GM18873 (cell line): ENCODE measurements at regions not wholly inside any gene's neighbourhood (a gene's known extent, or its start where the extent isn't known, plus 50 kb on each side); places are given as distances from the start of the nearest gene placed in this dataset.

Experiments used
- ATAC-seq: cut with Tn5 transposase; IDR thresholded peaks from one replicate; pipeline ENCODE4 v1.9.1; 2021; ENCODE audit warnings: mild to moderate bottlenecking, moderate library complexity, moderate number of reproducible peaks; ENCODE audit not compliant: unreplicated experiment, low FRiP score

DNA sequence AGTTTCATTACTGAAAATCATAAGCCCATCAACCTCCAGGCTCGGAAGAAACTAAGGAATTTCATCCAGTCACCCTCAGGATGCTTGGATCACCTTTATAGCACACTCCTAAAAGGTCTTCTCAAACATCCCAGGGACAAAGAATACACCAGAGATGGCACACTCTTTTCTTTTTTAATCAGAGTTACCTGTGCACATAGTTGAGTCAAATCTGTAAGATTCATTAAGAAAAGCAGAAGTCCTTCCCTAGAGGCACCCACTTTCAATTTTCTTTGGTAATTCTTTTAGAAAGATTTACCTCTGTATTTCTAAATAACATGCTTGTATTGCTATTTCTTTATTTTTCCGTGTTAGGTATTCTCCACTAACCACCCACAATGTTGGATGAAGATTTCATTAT is 50.6 kb upstream of the IL6 start:
- ATAC-seq, result no peak

DNA sequence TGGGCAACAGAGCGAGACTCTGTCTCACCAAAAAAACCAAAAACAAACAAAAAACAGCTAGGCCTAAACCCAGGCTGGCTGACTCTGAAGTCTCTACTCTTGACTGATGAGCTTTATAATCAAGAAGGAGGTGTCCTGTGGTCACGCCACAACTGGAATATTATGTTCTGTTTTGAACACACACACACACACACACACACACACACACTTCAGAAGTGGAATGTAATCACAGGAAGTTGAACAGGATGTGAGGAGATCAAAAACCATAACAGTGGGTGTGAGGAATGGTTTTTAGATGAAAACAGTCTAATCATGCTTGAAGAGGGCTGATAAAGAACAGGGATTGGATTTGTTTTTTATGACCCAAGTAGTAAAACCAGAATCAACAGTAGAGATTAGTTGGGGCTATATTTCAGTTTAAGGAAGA is 51.1 kb upstream of the IL6 start:
- ATAC-seq, result no peak

DNA sequence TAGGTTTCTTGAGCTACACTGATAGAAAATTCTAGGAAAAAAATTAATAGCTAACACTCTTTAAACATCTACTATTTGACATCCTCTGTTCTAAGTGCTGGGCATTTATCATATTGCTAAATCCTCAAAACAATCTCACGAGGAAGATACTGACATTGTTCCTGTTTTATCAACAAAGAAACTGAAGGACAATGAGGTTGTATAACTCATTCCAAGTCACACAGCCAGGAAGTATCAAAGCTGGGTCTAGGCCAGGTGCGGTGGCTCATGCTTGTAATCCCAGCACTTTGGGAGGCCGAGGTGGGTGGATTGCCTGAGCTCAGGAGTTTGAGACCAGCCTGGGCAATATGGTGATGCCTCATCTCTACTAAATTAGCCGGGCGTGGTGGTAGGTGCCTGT is 51.6 kb upstream of the IL6 start:
- no peak for ATAC-seq

DNA sequence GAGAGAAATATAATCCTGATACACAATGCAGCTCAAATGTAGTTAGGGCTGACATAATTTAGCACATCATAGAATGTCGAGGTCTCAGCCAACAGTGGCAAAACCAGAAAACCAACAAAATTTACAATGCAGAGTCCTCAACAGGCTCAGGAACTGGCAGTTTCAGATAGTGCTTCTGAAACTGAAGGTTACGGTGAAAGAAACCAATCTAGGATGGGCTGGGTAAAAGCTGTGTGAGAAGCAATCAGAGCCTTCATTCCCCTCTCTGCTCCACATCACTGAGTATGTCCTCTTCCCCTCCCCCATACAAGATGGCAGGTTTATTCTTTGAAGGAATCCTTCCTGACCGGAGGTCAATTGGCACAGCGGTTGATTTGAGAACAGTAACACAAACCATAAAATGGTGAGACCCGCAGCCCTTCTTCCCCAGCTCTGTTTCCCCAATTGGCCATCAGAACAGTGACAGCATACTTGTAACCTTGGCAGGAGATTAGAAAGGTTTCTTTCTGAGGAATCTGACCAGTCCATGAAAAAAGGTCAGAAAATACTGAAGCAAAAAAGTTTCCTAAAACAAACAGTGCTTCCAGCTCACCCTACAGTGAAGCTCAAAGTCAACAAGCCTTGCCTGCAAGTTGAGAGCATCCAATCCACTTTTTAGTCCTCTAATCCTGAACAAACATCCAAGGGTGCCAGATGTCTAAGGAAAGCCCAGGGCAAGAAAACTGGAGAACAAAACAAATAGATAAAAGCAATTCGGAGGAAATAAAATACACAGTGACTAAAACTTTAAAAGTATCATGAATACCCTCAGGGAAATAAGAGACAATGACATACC is 53.9 kb upstream of the IL6 start:
- peak; percentile 70 for ATAC-seq

DNA sequence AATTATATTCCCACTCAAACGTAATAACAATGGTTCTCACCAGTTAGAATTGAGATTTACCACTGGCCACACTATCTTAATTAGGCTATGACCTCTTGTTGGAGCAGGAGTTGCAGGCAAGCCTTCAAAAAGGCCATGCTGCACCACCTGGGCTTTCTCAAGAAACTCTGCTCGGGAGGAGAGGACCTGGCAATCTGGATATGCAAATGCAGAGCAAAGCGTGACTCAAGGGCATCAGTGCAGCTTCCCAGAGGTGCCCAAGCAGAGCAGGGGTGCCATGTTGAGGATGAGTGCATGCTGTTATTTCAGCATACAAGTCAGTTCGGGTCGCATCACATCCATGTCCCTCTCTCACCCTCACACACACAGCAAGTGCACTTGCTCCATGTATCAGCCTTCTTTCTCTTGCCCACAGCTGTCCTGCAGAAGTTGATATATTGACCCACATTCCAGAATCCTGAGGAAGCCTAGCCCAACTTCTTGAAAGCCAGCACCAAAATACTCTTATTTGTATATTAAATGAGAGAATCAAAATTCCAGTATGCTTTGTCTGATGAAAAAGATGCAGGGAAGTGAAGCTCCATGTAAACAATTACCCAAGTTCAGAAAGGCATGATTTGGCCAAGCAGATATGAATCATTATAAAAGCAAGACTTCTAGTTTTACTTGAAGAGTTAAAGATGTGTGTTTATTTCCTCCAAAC is 55.7 kb upstream of the IL6 start:
- ATAC-seq, result no peak

DNA sequence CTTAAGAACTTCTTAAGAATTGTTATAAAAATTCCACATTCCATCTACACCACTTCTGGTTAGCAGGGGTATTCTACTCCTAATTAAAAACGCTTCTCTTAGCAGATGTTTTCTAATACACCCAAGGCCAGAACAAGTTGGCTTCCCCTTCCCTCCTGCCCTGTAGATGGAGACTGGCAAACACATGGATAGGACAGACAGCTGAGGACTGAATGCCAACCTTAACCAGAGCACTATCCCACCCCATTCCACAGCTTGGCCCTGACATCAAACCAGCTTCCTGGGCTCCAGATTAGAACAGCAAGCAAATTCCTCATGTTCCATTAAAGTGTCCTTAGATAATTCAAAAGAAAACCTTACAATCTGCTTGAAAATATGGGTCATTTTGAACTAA is 56.6 kb upstream of the IL6 start:
- ATAC-seq, result no peak

DNA sequence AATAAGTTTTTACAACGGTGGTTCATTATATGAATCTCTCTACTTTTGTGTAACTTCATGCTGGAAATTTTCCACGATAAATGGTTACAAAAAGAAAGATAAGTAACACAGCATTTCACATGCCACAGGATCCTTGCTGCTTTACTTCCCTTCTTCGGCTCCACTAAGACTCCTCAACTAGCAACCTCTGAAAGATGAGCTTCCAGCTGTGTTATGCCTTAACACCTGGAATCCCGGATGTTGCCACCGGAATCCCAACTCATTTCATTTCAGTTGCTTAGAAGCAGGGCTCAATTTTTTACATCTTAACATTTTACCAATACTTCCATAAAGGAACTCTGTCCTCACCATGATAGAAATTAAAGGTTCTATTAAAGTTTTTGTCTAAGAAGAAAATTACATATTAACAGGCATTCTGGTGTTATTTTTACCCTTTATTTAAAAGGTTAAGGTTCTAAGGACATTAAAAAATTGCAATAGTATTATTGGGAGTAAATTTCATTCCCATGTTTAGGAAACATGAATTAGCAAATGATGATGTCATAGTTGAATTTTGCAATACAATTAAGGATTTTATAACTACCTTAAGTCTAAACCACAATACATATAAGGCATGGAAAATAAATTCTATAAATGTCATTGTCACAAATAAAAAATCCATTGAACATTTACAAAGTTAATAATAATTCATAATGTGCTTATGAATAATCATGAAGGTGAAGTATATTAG is 57.1 kb upstream of the IL6 start:
- ATAC-seq, result no peak

DNA sequence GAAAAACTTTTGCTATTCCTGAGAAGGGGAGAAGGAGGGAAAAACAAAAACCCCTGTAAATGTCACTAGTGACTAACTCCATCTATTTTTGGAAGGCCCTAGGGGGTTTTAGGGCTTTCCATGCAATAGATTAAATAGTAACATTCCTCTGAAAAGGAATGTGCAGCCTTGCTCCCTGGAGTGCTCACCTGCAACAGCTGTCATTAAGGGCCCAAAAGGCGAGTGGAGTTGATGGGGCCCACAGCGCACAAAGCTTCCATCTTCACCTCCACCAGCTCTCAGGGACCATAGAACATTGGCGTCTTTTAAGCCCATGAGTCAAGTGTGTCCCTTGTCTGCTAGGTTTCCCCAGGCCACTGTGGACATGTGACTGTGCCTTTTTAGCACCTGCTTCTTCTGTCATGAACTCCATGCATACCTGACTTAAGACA is 58.0 kb upstream of the IL6 start:
- no peak for ATAC-seq

DNA sequence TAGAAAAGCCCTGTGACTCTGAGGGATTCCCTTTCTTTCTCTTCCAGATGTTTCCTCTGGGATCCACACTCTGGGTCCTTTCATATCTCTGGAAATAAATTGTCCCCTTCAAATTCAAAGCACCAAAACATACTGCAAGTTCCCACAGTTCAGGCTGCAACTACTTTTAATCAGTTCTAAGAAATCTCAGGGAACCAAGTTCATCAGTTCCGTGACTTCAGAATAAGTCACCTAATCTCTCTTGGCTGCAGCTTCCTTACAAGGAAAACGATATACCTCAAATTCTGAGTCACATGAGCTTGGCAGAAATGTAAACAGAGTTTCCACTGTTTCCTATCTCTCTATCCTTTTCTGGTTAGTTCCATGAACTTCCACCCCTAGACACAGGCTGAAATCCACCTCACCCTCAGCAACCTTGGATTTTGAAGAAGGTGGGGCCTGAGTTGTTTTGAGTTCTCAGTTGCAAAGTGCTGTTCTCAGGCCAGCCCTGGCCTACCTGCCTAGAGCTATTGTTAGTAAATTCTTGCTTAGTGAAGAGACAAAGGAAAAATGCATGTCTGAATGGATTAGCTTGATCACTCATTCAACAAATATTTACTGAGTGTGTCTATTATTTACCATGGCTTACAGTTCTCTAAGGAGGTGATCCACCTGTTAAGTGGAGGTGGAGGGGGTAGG is 59.3 kb upstream of the IL6 start:
- ATAC-seq, result no peak

DNA sequence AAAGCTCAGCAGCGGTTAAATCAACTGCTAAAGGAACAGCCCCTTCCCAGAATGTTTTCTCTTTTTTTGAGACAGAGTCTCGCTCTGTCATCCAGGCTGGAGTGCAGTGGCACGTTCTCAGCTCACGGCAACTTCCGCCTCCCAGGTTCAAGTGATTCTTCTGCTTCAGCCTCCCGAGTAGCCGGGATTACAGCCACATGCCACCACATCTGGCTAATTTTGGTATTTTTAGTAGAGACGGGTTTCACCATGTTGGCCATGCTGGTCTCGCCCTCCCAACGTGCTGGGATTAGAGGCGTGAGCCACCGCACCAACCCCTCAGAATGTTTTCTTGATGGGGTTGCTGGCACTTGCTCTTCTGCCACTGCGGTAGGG is 59.8 kb upstream of the IL6 start:
- no peak for ATAC-seq

DNA sequence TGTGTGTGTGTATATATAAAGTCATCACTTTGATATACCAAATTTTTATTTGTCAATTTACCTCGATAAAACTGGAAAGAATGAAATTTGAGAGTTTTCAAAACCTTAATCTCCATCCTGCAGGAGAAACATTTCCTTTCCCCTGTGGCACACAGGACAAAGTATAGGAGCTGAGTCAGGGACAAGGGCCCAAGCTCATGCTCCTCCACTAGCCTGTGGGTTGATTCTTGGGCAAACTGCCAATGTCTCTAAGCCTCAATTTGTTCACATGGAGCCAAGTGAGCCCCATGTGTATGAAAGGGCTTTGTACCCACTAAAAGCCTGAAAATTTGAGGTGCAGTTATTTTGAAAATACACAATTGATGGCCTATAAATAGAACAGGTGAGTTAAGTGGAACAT is 60.3 kb upstream of the IL6 start:
- no peak for ATAC-seq

DNA sequence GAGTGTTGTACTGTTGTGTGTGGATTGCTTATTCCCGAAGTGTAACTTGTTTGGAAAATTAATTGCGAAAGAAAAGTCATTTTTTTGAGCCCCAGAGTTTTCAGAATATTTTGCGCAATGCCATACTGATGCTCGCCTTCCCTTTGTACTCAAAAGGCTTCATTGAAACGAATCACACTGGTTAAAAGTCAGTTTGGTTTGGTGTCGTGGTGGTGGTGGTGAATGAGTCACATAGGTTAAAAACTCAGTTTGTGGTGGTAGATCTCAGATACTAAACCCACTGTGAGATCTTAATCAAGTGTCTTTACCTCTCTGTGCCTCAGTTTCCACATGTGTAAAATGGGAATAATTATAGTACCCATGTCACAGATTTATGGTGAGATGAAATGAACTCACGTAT is 61.1 kb upstream of the IL6 start:
- ATAC-seq, result no peak

DNA sequence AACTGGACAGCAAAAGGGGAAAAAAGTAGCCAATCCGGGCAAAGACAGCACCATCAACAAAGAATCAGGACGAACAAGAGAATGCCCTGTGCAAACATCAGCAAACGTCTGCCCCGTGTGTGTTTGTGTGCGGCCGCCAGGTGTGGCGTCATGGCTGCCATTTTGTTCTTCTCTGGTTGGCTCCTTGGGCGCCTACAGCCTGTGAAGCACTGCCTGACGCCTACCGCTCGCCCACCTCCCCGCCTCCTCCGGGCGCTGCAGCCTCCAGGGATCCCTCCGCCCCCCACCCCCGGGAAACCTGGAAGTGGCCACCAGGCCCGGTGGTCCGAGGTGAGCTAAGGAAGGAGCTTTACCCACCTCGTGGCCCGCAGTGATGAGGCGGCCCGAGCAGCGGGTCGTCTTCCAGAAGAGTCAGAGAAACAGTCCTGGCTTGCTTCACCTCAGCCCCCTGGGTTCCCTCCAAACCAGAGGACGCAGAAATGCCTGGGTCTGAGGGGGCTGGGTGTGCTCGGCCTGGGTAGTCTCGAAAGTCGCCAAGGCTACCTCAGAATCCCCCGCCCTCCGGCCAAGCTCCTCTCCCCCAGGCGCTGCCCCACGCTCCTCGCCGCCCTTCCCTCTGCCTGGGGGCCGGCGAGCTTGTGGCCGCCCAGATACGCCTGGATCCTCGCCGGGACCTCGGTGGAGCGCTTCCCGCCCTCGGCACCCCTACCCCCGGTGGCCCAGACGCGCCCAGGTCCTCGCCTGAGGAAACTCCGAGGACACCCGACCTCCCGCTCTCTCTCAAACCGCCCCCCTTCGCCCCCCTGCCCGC is 61.8 kb upstream of the IL6 start:
- ATAC-seq, result no peak

DNA sequence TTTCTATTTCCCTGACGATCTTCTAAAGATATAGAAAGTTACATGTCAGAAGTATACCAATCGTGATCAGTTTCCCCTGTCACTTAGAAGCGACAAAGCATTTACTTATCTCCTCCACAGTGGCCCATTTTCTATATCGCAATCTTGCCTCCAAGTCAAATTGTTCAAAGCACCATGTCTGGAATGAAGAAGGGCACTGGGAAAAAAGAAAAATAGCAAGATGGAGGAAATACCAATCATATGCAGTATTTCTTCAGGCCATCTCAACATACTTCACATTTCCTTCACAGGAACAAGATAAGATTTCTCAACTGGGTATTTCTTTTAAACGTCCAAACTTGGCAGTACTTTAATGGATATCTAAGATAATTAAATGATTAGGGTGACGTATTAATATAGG is 63.3 kb upstream of the IL6 start:
- no peak for ATAC-seq

DNA sequence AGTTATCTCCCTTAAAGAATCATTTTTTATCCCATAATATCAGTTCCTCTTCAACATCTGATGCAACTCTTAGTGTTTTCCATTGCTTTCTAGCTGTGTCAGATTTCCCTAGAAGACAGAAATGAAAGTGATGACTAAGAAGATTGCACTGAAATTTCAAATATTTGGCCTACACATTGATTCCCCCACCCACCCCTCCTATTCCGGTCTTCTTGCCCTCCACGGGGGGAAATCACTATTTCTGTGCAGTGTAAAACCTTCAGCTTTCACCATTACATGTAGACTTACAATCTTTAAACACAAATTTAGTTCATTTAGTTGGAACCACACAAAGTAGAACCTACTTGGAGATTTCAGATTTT is 63.7 kb upstream of the IL6 start:
- ATAC-seq, result no peak

DNA sequence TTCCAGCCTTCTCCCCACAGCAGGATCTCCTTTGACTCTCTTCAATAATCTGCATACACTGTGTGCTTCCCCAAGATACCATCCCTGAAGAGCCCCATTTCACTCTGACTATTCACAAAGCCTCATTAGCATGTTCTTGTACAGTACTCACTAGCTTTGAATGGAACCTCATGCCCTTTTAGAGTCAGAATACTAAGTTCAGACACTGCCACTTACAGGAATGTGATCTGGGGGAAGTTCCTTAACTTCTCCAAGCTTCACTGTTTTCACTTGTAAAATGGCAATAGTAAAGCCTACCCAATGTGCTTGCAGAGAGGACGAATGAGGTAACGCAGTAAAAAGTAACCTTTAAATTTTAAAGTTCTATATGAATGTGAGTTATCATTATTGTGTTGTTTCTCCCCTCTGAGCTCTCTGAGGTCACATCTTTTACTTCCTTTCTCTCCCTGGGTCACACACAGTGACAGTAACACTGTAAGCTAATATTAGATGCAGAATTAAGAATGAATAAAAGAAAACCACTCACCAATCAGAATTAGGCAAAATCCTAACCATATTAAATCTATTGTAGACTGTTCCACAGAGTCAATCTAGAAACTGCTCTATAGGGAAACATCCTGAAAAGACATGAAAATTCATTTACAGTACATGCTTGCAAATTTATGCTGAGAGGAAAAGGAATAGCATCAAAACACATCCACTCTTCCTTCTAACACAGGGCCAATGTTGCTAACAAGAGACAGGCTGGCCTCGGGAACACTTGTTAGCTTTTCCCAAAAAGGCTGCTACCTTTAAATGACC is 64.2 kb upstream of the IL6 start:
- ATAC-seq, result peak; percentile 52

DNA sequence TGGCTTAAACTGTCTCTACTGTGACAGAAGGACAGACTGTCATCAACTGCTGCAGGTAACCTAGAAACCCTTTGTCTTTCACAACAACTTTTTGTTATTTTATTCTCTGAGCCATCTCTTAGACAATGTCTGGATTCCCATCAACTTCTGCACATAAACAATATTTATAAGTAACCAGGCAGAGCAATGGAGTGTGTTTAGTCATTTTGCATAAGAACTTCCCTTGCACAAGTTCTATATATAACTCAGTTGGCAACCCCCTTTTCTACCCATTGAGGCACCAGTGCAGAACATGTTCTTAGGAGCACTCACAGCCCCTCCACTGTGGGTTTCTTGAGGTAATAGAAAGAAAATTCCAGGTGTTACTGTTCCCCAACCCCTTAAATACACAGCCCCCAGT is 65.0 kb upstream of the IL6 start:
- ATAC-seq, result peak; percentile 49

DNA sequence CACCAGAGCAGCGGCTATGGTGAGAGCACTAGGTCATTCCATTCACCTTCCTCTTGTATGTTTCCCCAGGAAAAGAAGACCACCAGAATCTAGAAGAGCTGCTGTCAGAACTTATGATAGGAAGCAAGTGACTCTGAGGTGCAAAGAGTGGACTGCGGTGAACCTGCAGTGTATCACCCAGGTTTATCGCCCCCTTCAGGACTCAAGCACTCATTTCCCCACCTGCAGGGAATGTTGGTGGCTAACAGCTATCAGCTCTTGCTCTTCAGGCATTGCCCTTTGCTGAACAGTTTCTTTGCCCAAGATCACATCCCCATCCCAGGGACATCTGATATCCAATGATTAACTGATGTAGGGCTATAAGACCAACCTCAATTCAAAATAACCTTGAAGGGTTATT is 66.3 kb upstream of the IL6 start:
- ATAC-seq, result no peak

DNA sequence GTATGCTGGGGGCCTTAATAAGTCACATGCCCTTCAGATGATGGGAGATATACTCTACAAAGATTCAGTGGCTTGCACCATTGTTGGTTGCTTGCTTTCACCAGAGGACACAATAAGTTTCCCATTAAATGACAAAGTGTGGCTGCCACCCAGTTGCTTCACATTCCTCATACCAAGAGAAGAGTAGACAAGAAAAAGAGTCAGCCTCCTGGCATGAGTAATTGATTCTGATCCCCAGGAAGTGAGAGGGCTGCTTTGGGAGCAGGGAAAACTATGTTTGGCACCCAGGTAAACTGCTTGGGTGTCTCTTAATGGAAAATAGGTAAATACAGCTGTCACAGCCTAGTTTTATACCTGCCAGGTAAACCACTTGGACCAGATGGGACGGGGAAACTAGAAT is 66.7 kb upstream of the IL6 start:
- ATAC-seq, result no peak
